ENCODE measurements at regions not wholly inside any gene's neighbourhood (a gene's known extent, or its start where the extent isn't known, plus 50 kb on each side); places are given as distances from the start of the nearest gene placed in this dataset.
"Not testable (repeated sequence)": the region's sequence is repeated elsewhere in the genome, so short reads cannot be mapped to it uniquely, and the experiment has no call there.

DNA sequence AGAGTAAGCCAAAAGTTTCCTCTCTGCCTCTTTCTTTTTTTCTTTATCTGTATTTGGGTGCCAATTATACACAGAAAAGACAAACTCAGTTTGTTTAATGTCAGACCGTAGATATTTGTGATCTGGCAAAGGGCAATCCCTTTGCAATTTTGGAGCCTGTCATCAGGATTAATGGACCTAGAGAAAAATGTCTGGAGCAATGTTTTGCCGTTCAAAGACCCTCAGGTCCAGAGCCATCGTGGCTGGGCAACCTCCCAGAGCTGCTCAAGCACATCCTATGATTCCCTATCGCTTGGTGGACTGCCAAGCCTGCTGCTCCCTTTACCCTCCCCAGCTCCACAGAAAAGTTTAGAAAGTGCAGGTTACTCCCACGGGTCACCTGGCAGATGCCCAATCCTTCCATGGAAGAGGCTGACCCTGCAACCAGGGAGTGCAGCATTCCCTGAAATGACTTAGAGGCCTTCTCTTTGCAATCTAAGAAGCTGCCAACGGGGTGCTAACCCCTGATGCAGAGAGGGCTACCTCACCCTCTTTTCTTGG, 112.5 kb upstream of the NGF start:
- DNase-seq = no peak

DNA sequence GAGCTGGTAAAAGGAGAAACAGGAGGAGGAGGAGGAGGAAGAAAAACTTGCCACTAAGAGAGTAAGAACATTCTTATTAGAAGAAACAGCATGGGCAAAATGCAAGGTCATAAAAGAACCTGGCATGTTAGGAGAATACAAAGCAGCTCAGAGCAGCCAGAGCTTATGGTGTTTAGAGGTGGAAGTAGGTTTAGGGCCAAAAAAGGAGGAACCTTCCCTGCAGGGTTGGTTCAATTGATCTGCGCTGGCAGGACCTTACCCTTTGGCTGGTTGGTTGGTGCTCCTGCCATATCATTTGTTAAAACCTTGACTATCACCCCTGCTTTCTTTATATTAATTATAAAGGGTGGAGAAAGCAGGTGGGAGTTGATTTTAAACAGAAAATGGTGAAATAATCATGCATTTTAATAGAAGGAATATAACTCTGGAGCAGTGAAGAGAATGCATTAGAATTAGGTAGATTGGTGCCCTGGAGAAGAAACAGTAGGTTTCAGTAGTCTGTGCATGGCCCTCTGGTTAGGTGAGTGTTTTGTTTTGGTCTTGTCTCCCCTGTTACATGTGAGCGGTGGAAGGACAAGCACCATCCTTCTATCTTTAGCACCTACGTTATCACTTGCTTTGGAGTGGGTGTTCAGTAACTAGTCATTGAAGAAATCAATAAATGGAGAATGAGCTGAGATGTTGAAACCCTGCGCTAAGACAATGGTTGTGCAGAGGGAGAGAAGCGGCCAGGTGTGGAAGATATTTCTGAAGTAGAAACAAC, 110.4 kb upstream of the NGF start:
- DNase-seq = no peak

DNA sequence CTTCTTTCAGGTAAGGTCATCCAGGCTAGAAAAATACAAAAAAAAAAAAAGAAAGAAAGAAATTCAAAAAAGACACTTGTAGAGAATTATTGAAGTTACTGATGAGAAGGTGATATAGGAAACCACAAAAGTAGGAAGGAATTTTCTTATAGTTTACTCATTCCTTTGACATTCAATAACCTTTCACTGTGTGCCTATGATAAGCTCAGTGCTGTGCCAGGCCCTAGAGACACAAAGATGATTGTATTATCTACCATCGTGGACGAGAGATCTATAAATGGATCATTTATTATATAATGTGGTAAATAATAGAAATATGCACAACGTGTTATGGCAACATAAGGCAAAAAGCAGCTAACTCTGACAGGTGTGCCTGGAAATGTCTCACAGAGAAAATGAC, 109.6 kb upstream of the NGF start:
- no peak for DNase-seq

DNA sequence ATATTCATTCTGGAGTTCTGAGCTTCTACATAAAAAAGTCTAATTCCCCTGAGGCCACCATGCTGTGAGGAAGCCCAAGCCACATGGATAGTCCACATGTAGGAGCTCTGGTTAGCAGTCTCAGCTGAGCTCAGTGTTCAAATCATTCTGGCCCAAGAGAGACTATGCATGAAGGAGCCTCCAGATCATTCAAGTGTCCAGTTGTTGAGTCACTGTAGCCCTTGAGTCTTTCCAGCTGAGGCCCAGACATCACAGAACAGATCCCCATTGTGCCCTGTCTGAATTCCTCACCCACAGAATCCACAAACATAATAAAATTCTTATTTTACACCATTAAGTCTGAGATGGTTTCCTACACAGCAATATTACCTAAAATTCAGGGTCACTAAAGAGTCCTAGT, 107.0 kb upstream of the NGF start:
- DNase-seq = no peak

DNA sequence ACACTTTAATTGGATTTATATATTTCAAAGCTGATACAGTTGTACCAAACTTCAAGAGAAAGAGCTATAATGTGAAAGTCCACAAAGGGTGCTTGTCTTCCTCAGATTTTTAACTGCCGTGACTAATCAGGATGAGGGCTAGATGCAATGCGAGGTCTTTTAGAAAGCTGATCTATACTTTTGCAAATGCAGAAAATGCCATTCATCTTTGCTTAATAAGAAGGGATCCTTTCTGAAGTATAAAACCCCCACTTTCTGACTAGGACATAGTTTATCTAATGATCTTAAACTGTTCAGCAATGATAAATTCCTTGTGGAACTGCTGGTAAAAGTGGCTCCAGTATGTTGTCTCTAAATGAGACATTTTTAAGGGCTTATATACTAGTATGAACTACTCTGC, 102.7 kb upstream of the NGF start:
- no peak for DNase-seq

DNA sequence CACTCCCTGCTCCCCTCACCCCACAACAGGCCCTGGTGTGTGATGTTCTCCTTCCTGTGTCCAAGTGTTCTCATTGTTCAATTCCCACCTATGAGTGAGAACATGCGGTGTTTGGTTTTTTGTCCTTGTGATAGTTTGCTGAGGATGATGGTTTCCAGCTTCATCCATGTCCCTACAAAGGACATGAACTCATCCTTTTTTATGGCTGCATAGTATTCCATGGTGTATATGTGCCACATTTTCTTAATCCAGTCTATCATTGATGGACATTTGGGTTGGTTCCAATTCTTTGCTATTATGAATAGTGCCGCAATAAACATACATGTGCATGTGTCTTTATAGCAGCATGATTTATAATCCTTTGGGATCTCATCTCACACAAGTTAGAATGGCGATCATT, 101.5 kb upstream of the NGF start:
- DNase-seq = not testable (repeated sequence)

GRCh38 chr1:115437196-115437595, 99.1 kb upstream of the NGF start:
- DNase-seq = no peak

- no peak for DNase-seq
These were observed 98.5 kb upstream of the NGF start for GRCh38 chr1:115436596-115436995.

DNA sequence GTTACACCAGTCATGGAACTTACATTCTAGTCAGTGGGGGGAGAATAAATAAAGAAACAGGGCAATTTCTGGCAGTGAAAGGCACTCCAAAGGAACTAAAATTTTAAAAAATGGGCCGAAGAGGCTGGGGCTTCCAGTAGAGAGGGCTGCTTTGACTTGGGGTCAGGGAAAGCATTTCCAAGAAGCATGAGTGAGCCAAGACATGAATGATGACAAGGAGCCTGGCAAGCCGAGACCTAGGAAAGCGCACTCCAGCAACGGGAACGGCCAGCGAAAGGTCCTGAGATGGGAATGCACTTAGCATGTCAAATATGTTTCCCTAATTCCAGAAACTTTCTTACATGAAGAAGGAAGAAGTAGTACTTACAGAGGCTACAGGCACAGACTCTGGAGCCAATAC, 95.4 kb upstream of the NGF start:
- no peak for DNase-seq

DNA sequence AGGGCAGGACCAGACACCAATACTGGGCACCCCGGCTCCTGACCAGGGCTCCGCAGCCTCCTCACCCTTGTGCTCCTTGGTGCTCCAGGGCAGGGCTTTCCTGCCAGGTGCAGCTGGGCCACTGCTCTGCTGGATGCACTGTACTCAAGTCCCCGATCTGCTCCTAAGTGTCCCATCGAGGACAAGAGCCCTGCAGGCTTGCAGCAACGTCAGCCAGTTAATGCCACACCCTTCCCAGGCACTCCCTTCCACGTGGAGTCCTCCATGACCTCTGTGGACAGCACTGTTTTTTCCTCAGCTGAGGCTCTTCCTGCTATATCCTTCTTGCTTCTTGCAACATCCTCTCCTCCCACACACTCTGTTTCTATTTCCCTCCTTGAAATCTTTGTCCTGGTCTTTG, 94.0 kb upstream of the NGF start:
- no peak for DNase-seq

DNA sequence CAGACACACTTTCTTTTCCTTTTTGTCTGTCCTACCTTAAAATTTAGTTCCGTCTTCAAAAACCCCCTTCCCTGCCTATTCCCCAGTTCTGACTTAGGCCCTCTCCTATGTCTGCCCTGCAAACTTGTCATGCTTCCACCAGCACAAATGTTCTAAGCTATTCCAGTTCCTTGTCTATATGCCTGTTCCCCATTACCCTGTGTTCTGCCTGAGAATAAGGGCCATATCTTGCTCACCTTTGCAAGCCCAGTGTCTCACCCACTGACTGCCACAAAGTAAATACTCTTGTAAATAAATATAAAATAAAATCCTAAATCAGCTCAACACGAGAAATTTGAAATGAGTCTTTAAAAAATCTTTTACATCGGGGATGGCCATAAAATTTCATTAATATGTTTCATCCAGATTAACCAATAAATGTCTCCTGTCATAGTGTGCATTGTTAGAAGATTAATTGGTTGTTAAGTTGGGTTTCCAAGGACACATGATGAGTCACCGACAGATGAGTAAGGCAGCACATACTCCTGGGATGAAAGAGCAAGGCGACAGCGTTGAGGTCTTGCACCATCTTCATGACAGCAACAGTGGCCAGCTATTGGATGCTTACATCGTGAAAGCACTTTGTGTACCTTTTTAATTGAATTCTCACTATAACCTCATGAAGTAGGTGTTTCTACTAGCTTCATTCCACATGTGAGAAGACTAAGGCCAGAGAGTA, 92.6 kb upstream of the NGF start:
- DNase-seq = no peak

GRCh38 chr1:115429884-115430283, 91.8 kb upstream of the NGF start:
- DNase-seq = no peak

GRCh38 chr1:115429241-115429640, 91.2 kb upstream of the NGF start:
- DNase-seq = no peak

GRCh38 chr1:115428676-115429075, 90.6 kb upstream of the NGF start:
- DNase-seq = no peak

DNA sequence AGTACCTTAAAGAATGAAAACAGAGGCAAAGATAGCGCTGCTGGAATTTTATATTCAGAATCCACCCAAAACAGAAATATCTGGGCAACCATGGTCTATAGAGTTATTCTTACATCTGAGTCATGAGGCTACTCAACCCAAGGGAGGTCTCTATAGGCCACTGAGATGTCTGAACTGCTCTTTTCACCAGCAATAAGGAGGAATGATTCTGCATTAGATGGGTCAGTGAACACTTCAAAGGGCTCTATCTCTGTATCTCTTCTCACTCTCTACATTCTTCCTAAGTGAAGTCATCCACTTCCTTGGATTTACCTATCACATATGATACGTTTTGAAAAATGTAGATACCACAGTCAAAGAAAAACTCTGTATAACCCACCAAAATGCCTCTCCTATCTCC, 90.2 kb upstream of the NGF start:
- DNase-seq = no peak

DNA sequence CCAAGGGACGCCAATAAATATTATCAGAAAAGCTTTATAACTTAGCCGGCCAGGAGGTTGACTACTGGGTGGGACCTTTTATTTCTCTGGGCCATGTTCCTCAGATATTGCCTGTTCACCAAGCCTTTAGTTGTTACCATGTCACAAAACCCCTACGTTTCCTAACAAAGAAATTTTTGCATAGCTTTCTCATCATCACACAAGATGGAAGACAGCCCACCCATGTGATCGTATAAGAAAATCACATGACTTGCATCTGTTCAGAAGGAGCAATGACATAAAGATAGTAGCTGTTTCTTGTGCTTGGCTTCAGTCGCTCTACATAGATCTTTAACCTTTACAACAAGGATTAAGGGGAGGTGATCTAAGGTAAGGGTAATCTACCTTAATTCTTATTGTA, 88.9 kb upstream of the NGF start:
- no peak for DNase-seq

DNA sequence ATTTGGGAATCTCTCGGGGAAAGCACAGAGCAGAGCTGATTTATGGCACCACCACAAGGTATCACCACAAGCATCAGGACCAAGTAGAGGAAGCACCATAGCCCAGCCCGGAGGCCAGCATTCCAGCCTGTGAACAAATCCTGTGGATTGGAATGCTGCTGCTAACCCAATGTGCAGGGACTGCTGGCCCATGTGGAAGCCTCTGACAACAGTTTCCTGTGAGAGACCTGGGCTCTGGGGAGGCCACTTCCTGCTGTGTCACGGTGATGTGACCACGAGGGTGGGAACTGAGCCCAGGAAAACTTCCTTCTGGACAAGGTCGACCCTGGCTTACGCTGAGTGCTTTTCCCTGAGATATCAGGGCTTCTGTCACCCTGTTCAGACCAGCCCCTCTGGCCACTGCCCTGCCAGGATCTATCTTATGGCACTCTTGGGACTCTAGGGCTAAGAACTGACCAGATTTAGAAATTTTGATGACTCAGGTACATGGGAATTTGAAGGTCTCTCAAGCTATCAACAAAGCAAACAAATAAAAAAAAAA, 88.3 kb upstream of the NGF start:
- DNase-seq = no peak

DNA sequence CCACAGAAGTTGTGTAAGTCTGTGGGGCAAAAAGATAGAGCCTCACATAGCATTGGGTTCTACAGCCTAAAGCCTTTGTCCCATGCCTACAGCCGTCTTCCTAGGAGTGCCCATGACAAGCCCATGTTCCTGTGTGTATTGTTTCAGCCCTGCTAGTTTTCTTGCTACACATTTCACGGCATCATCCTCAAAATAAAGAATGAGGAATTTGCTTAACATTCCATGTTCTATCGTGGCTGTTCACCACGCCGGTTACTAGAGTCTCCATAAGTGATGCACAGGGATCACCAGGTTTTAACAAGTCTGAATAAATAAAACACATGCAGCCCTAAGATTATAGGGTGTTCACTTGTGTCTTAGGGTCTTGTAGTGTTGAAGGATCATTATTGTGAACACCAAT, 87.4 kb upstream of the NGF start:
- DNase-seq = no peak

- DNase-seq = no peak
These were observed 85.7 kb upstream of the NGF start for GRCh38 chr1:115423776-115424175.

DNA sequence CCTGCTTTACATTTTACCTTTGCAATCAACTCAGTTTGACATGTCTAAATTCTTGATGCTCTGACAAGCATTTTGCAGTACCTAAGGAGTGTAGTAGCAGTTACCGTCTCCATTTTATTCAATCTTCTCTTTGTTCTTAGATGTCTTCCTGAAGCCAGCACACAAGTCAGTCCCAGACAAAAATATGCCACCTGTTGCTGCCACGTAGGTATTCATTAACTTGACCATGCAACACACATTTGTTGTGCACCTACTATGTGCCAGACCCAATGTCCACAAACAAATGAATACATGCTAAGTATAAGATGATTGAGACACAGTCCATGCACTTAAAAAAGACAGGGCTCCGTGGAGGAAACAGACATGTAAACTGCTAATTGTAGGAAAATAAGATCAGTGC, 81.5 kb upstream of the NGF start:
- DNase-seq = no peak

- no peak for DNase-seq
These were observed 75.6 kb upstream of the NGF start for GRCh38 chr1:115413621-115414020.

- DNase-seq = no peak
These were observed 75.2 kb upstream of the NGF start for GRCh38 chr1:115413208-115413607.

DNA sequence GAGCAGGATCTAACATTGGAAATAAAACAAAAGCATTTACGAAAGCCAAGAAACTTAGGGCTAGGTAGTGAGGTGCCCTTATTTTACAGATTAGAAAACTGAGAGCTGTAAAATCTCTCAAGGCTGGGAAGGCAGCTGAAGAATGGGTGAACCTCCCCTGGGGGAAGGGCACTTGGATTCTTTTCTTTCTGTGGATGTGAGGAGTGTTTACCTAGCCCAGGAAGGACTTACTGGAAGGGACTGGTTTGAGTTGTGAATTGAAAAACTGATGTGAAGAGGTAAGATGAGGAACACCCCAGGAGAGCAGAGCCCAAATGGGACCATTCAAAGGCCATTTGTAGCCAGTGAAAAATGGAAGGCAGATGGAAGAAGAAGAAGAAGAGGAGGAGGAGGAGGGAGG, 74.7 kb upstream of the NGF start:
- DNase-seq = no peak

DNA sequence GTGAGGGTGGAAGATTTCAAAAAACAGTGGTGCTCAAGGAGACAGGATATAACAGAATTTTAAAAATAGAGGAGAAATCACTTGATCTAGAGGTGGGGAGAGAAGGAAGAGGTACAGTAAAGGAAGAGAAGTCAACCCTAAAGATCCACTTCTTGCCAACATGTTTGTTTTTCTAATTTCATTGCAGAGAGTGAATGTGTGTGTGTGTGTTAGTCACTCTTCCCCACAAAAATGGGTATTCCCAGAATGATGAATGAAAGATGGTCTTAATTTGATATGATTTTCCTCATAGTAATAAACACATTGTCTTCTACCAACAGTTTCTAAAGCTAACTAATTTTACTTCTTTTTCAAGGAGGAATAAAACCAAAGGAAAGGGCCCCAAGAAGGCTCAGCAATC, 74.2 kb upstream of the NGF start:
- no peak for DNase-seq
